HG02759 (cell line): ENCODE measurements at regions not wholly inside any gene's neighbourhood (a gene's known extent, or its start where the extent isn't known, plus 50 kb on each side); places are given as distances from the start of the nearest gene placed in this dataset.

ENCODE experiments used
- ATAC-seq: cut with Tn5 transposase; IDR thresholded peaks from one replicate; pipeline ENCODE4 v1.9.1; 2021; ENCODE audit warnings: mild to moderate bottlenecking, moderate library complexity; ENCODE audit not compliant: unreplicated experiment

DNA sequence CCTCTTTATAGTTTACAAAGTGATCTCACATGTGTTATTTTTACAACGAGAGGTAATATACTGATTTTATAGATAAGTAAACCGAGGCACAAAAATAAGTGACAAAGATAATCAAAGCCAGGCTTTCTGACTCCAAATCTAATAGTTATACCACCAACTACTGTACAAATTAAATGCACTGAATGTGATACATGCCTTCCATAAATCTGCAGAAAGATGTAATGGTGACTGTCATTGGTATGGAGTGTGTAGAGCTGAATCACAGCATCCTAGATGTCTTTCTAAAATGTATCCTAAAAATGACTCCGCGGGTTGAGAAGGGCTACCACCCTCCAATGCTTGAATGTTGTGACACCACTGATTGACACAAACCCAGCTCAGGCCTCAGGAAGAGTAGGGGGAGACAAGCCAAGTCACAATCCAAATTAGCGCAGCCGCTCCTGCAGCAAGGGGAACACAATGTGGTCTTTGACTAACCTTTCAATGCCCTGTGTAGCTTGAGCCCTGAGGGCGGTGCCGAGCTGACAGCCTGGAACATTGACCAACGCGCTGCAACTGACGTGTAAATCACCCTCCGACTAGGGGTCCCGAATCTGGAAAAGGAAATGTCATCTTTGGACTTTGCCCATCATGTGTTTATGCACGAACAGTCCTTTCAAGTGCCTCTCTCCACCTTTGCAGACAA lies 136.8 kb downstream of the OLIG3 start:
- ATAC-seq: no peak

- ATAC-seq: no peak
These were observed 134.7 kb upstream of the IFNGR1 start for GRCh38 chr6:137353842-137354397.

- ATAC-seq: no peak
These were observed 134.2 kb upstream of the IFNGR1 start for GRCh38 chr6:137353346-137353745.

- no peak for ATAC-seq
These were observed 133.7 kb upstream of the IFNGR1 start for GRCh38 chr6:137352859-137353258.

GRCh38 chr6:137351890-137352289 lies 132.7 kb upstream of the IFNGR1 start:
- no peak for ATAC-seq

GRCh38 chr6:137350857-137351256 lies 131.7 kb upstream of the IFNGR1 start:
- no peak for ATAC-seq

DNA sequence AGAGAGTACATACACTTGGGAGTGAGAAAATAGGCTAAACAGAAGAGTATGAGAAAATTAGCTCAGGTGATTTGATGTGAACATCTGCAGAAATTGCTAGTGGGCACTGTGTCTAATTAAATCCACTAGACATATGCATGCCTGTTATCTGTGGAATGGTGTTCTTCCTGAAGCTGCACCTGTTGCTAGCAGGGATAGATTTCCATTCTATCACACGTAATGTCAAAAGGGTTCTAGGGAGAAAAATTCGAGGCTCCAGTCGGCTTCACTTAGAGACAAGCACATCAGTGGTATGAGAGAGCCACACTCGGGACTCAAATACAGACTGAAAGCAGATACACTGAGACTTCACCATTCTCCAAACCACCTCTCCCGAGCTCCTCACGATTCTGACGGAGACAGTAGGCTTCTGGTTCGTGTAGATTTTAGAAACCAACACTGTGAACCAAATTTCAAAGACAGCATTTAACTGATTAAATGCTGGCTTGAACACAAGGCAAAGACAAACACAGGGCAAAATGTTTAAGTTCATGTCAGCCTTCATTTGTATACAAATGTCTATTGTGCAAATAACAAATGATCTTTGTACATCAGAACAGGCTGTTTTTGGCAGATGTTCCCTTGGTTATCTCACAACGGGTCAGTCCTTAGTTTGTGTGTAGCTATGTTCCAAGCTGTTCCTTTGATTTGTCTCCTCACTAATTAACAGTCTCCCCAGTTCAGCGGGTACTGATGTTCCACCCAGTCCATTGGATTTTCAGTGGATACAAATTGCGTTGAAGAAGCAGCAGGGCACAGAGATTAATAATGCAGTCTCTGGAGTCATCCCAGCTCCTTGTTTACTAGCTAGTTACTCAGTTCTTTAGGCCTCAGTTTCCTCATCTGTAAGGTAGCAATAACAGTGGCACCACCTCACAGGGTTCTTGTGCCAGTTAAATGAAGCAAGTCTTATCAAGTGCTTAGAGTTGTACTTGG lies 131.0 kb upstream of the IFNGR1 start:
- ATAC-seq: no peak

GRCh38 chr6:137348777-137349176 lies 129.6 kb upstream of the IFNGR1 start:
- ATAC-seq: no peak

- no peak for ATAC-seq
These were observed 124.1 kb upstream of the IFNGR1 start for GRCh38 chr6:137343241-137343640.

DNA sequence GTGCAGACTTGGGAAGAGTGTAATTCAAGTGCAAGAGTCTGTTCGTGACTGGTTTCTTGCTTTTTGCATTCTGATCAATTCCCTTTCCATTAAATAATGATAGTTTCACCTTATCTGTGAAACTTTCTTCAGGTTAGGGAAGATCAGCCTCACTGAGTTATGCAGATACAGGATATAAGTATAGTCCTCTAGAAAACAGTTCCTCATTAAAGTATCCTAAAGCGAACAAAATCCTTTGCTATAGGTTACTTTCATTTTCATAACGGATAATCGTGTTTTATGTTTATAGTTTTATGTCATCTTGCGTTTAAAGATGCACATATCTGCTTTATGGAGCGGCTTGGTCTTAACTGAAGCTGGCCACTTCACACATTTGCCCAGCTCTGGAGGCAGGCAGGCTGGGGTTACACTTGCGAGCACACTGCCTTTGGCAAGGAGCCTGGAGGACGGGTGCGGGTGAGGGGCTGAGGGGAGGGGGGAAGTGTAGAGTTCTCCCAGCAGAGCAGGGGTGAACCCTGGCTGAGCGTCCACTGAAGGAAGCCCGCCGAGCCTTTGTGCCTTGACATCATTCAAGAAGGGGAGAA lies 123.5 kb upstream of the IFNGR1 start:
- no peak for ATAC-seq

- ATAC-seq: no peak
These were observed 122.6 kb upstream of the IFNGR1 start for GRCh38 chr6:137341681-137342195.

GRCh38 chr6:137339929-137340559 lies 120.9 kb upstream of the IFNGR1 start:
- ATAC-seq: no peak

DNA sequence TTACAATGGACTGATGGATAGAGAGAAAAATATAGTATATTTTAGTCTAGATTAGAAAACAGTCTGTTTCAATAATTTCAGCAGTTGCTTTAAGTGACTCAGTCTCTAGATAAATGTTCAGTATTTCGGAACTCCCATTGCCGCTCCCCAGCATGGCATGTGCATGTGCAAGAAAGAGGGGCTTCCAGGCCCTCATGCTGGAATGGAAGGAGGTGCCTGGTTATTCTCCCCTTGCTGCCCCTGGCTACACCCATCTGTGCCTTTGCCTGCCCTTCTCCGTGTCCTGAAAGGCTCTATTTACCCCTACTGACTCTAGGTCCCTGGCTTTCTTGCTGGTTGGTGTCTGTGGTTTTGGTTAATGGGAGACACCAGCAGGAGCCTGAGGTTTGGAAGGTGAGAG lies 115.7 kb upstream of the IFNGR1 start:
- no peak for ATAC-seq

DNA sequence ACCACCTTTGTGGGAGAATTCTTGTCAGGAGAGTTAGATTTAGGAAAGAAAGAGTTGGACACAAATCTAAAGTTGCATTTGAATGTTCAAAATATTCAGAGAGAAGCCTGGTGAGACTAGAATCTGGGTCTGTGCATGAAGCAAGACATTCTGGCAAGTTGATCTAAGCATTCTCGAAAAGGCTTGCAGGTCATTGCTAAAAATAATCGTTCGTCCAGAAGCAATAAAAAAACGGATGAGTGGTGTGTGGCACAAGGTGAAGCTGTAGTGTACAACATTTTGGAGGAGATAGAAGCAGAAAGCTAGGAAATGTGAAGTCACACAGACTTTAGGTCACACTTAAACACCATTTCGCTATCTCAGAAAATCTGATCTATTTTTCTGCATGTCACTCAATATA lies 114.9 kb upstream of the IFNGR1 start:
- ATAC-seq: no peak

DNA sequence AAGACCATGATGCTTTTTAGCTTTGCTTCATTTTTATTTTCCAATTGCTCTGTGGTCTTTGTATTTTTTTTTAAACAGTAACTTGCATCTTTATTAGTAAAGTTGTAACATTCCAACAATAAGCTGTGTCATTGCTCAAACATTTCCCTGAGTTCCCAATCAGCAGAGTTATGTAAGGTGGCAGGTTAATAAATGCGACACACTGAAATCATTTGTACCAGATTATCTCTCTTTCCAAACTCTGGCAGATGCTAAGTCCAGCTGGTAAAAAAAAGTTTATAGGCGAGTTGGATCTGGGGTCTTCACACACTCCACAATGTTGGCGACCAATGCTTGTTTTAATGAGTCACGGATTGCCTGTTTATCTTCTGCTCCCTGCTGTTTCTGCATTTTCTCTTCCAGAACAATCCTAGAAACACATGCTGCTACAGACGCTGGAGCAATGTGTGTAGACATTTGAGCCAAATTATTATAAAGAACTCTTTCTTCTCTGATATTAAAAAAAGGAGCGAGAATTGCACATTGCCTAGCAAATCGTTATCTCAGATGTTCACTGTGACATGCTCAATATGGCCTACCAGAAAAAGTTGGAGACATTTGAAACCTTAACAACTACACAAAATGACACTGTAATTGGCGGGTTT lies 113.6 kb upstream of the IFNGR1 start:
- ATAC-seq: no peak

DNA sequence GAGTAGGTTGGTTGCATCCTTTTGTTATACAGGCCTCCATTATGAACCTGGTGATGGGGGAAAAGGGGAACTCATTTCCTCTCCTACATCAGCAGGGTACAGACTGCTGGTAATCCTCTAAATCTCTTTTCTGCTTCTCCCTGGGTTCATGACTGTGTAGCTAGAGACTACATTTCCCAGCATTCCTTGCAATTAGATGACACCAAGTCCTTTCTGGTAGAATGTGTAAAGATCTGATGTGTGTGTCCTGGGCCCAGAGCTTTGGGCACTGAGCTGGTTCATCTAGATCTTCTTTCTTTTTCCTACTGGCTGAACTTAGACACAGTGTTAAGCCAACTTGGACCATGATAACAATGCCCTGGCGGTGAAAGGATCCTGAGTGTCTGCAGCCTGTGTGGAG lies 104.7 kb upstream of the IFNGR1 start:
- ATAC-seq: no peak

GRCh38 chr6:137320271-137320670 lies 101.1 kb upstream of the IFNGR1 start:
- ATAC-seq: no peak

DNA sequence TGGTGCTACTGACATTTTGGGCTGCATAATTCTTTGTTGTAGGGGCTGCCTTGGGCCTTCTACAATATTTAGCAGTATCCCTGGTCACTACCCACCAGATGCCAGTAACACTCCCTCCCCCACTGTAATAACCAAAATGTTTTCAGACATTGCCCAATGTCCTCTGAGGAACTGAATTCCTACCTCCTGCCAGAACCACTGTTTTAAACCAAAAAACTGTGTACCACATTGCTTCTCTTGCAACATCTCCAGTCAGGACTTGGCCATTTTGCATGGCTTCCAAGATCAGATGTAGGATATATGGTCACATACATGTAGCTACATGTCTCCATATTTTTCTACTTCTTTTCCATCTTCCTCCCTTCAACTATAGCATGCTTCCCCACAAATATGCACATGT lies 97.4 kb upstream of the IFNGR1 start:
- no peak for ATAC-seq

- no peak for ATAC-seq
These were observed 95.9 kb upstream of the IFNGR1 start for GRCh38 chr6:137315081-137315480.
